ENCODE measurements at regions not wholly inside any gene's neighbourhood (a gene's known extent, or its start where the extent isn't known, plus 50 kb on each side); places are given as distances from the start of the nearest gene placed in this dataset.

GRCh38 chr1:95371666-95372282 is 137.8 kb downstream of the RWDD3 start:
- DNase-seq, result no peak

GRCh38 chr1:95375174-95375573 is 141.2 kb downstream of the RWDD3 start:
- no peak for DNase-seq

- no peak for DNase-seq
Measured at GRCh38 chr1:95380909-95381308, 146.9 kb downstream of the RWDD3 start.

GRCh38 chr1:95382000-95382786 is 148.2 kb downstream of the RWDD3 start:
- no peak for DNase-seq

GRCh38 chr1:95383111-95383510 is 149.1 kb downstream of the RWDD3 start:
- DNase-seq, result no peak

GRCh38 chr1:95384567-95384966 is 150.6 kb downstream of the RWDD3 start:
- no peak for DNase-seq

- no peak for DNase-seq
Measured at GRCh38 chr1:95386371-95386770, 152.4 kb downstream of the RWDD3 start.

GRCh38 chr1:95386915-95387314 is 152.9 kb downstream of the RWDD3 start:
- DNase-seq, result no peak

- DNase-seq, result no peak
Measured at GRCh38 chr1:95388031-95388430, 154.0 kb downstream of the RWDD3 start.

- no peak for DNase-seq
Measured at GRCh38 chr1:95393434-95393833, 159.4 kb downstream of the RWDD3 start.

- DNase-seq, result no peak
Measured at GRCh38 chr1:95396557-95396956, 162.5 kb downstream of the RWDD3 start.

- DNase-seq, result no peak
Measured at GRCh38 chr1:95402780-95403179, 168.8 kb downstream of the RWDD3 start.

- DNase-seq, result no peak
Measured at GRCh38 chr1:95406279-95406678, 172.3 kb downstream of the RWDD3 start.

- peak; percentile 54 for DNase-seq
Measured at GRCh38 chr1:95407131-95407885, 173.3 kb downstream of the RWDD3 start.

GRCh38 chr1:95407886-95408291 is 173.9 kb downstream of the RWDD3 start:
- peak; percentile 94 for DNase-seq

- DNase-seq, result peak; percentile 39
Measured at GRCh38 chr1:95408507-95409136, 174.6 kb downstream of the RWDD3 start.

- DNase-seq, result no peak
Measured at GRCh38 chr1:95409276-95409675, 175.3 kb downstream of the RWDD3 start.

- no peak for DNase-seq
Measured at GRCh38 chr1:95409901-95410300, 175.9 kb downstream of the RWDD3 start.

- no peak for DNase-seq
Measured at GRCh38 chr1:95415146-95415545, 181.1 kb downstream of the RWDD3 start.

GRCh38 chr1:95426772-95427171 is 192.8 kb downstream of the RWDD3 start:
- no peak for DNase-seq

GRCh38 chr1:95427525-95427924 is 193.5 kb downstream of the RWDD3 start:
- no peak for DNase-seq

GRCh38 chr1:95431235-95431634 is 197.2 kb downstream of the RWDD3 start:
- no peak for DNase-seq

GRCh38 chr1:95435611-95436010 is 201.6 kb downstream of the RWDD3 start:
- DNase-seq, result no peak

Measured in NCI-H526 treated with DMSO at 0.1 percent for 48 hours (cell line).